Body of pancreas (tissue), 4 donors: ENCODE measurements at regions not wholly inside any gene's neighbourhood (a gene's known extent, or its start where the extent isn't known, plus 50 kb on each side); places are given as distances from the start of the nearest gene placed in this dataset.
"Not testable (repeated sequence)": the region's sequence is repeated elsewhere in the genome, so short reads cannot be mapped to it uniquely, and the experiment has no call there.

Experiments used
- POLR2A ChIP-seq, 3 donors: fragments of 450-650 bp; IDR thresholded peaks; one replicate each; pipeline ENCODE4 v1.6.1; 2016; ENCODE audit warnings: antibody characterized with exemption in 3 of 3, mild to moderate bottlenecking in 2 of 3
- TF ChIP-seq, protein P1 (sequence below), 7 experiments: fragments of 450-650 bp in 4 of 7; fragments of 200-600 bp in 3 of 7; sonication (generic) in 3 of 7; IDR thresholded peaks; one replicate each; pipeline ENCODE4 v1.5.1; 2016 to 2019; ENCODE audit warnings: antibody characterized with exemption in 7 of 7

DNA sequence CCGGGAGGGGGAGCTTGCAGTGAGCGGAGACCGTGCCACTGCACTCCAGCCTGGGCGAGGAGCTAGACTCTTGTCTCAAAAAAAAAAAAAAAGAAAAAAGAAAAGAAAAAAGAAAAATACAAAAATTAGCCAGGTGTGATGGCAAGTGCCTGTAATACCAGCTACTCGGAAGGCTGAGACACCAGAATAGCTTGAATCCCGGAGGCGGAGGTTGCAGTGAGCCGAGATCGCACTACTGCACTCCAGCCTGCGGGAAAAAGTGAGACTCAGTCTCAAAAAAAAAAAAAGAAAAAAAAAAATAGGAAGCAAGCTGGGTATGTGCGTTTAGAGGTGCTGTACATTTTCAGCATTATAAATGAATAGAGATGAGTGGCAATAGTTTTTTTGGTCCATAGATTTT, 129.3 kb downstream of the CDRT15L2 start:
- TF ChIP-seq POLR2A (IDR thresholded peaks at IDR 0.05), result not testable (repeated sequence)
- TF ChIP-seq, protein P1, sequence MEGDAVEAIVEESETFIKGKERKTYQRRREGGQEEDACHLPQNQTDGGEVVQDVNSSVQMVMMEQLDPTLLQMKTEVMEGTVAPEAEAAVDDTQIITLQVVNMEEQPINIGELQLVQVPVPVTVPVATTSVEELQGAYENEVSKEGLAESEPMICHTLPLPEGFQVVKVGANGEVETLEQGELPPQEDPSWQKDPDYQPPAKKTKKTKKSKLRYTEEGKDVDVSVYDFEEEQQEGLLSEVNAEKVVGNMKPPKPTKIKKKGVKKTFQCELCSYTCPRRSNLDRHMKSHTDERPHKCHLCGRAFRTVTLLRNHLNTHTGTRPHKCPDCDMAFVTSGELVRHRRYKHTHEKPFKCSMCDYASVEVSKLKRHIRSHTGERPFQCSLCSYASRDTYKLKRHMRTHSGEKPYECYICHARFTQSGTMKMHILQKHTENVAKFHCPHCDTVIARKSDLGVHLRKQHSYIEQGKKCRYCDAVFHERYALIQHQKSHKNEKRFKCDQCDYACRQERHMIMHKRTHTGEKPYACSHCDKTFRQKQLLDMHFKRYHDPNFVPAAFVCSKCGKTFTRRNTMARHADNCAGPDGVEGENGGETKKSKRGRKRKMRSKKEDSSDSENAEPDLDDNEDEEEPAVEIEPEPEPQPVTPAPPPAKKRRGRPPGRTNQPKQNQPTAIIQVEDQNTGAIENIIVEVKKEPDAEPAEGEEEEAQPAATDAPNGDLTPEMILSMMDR (IDR thresholded peaks at IDR 0.05), result not testable (repeated sequence)
